Neural progenitor cell (in vitro differentiated cells): ENCODE measurements at regions not wholly inside any gene's neighbourhood (a gene's known extent, or its start where the extent isn't known, plus 50 kb on each side); places are given as distances from the start of the nearest gene placed in this dataset.

ENCODE experiments used
- DNase-seq: peaks from one replicate; pipeline ENCODE4 v3.0.0-alpha.2; 2016; ENCODE audit warnings: low spot score
- H2AFZ ChIP-seq: fragments of 200-600 bp; sonication (generic); replicated peaks from 2 replicates; pipeline ENCODE4 v1.6.1; 2016; ENCODE audit warnings: antibody characterized with exemption
- H3F3A ChIP-seq: fragments of 200-600 bp; sonication (generic); 2 replicates; pipeline ENCODE4 v1.6.1; 2016; ENCODE audit warnings: antibody characterized with exemption, low read depth
- H3K27ac ChIP-seq: fragments of 200-600 bp; sonication (generic); 2 replicates; pipeline ENCODE4 v1.5.1; 2016; ENCODE audit warnings: mild to moderate bottlenecking
- H3K27me3 ChIP-seq: fragments of 200-600 bp; sonication (generic); 2 replicates; pipeline ENCODE4 v1.6.1; 2016; ENCODE audit warnings: mild to moderate bottlenecking, moderate library complexity
- H3K36me3 ChIP-seq: fragments of 200-600 bp; sonication (generic); 2 replicates; pipeline ENCODE4 v1.5.1; 2016
- H3K4me1 ChIP-seq: fragments of 200-600 bp; sonication (generic); 2 replicates; pipeline ENCODE4 v1.6.1; 2016; ENCODE audit warnings: mixed run types
- H3K4me2 ChIP-seq: fragments of 200-600 bp; sonication (generic); 2 replicates; pipeline ENCODE4 v1.6.1; 2016
- H3K4me3 ChIP-seq: fragments of 200-600 bp; sonication (generic); 2 replicates; pipeline ENCODE4 v1.5.1; 2016
- H3K79me2 ChIP-seq: fragments of 200-600 bp; sonication (generic); 2 replicates; pipeline ENCODE4 v1.6.1; 2016; ENCODE audit warnings: low read depth
- H3K9ac ChIP-seq: fragments of 200-600 bp; sonication (generic); 2 replicates; pipeline ENCODE4 v1.6.1; 2016
- H3K9me3 ChIP-seq: fragments of 200-600 bp; sonication (generic); 2 replicates; pipeline ENCODE4 v1.5.1; 2016; ENCODE audit warnings: low read depth
- H4K20me1 ChIP-seq: fragments of 200-600 bp; sonication (generic); 2 replicates; pipeline ENCODE4 v1.6.1; 2016; ENCODE audit warnings: low read depth
- H3K27ac Mint-ChIP-seq: 3 replicates; pipeline ENCODE4 v1.8.0; 2021; ENCODE audit warnings: mixed read lengths
- H3K27me3 Mint-ChIP-seq: 2 replicates; pipeline ENCODE4 v1.8.0; 2022; ENCODE audit warnings: low read depth, mild to moderate bottlenecking, inconsistent platforms, moderate library complexity, mixed read lengths; ENCODE audit not compliant: insufficient read depth
- H3K36me3 Mint-ChIP-seq: 3 replicates; pipeline ENCODE4 v1.8.0; 2021; ENCODE audit warnings: mixed read lengths
- H3K4me1 Mint-ChIP-seq: 3 replicates; pipeline ENCODE4 v1.8.0; 2021; ENCODE audit warnings: mixed read lengths
- H3K4me3 Mint-ChIP-seq: 3 replicates; pipeline ENCODE4 v1.8.0; 2021; ENCODE audit warnings: mild to moderate bottlenecking, moderate library complexity, mixed read lengths
- H3K9me3 Mint-ChIP-seq: 3 replicates; pipeline ENCODE4 v1.8.0; 2020; ENCODE audit warnings: mixed read lengths
- CTCF ChIP-seq: fragments of 200-600 bp; sonication (generic); IDR thresholded peaks from 2 replicates; pipeline ENCODE4 v1.5.1; 2017; ENCODE audit warnings: antibody characterized with exemption, mild to moderate bottlenecking
- EZH2 ChIP-seq: fragments of 200-600 bp; sonication (generic); IDR thresholded peaks from 2 replicates; pipeline ENCODE4 v1.6.1; 2017; ENCODE audit warnings: antibody characterized with exemption, mild to moderate bottlenecking, moderate library complexity
- EZH2phosphoT487 ChIP-seq: fragments of 200-600 bp; sonication (generic); IDR thresholded peaks from 2 replicates; pipeline ENCODE4 v1.6.1; 2017; ENCODE audit warnings: antibody characterized with exemption

GRCh38 chr13:23500849-23501248 lies 67.3 kb upstream of the SACS start:
- peaks cover 9% of the 10 kb centered on the region for H3K27me3 Mint-ChIP-seq
- Histone ChIP-seq H3K27me3 (no peaks in the 10 kb centered on the region), H3K4me3 (no peak overlapping the region), H3K4me1 (peaks cover 6% of the 10 kb centered on the region), H3K79me2 (no peaks in the 10 kb centered on the region), H4K20me1 (no peaks in the 10 kb centered on the region), H3K36me3 (no peaks in the 10 kb centered on the region), H3K9me3 (no peaks in the 10 kb centered on the region), H3K27ac (no peak overlapping the region), H3F3A (no peaks in the 10 kb centered on the region), H3K4me2 (no peak overlapping the region), H2AFZ (no peak overlapping the region), H3K9ac (no peak overlapping the region)
- no peaks in the 10 kb centered on the region for H3K36me3 Mint-ChIP-seq
- no peak overlapping the region for H3K4me3 Mint-ChIP-seq
- peaks cover 12% of the 10 kb centered on the region for H3K4me1 Mint-ChIP-seq
- no peaks in the 10 kb centered on the region for H3K9me3 Mint-ChIP-seq
- DNase-seq, result no peak
- no peak overlapping the region for H3K27ac Mint-ChIP-seq
- no peak for TF ChIP-seq CTCF
- no peak for TF ChIP-seq EZH2
- no peak for TF ChIP-seq EZH2phosphoT487

GRCh38 chr13:23504180-23504579 lies 66.0 kb upstream of the TNFRSF19 start:
- Mint-ChIP-seq H3K4me1 (peaks cover 26% of the 10 kb centered on the region), H3K4me3 (no peak overlapping the region), H3K27me3 (peaks cover 9% of the 10 kb centered on the region), H3K9me3 (peaks cover 2% of the 10 kb centered on the region), H3K36me3 (no peaks in the 10 kb centered on the region), H3K27ac (no peak overlapping the region)
- no peak for DNase-seq
- Histone ChIP-seq H3K9ac (no peak overlapping the region), H3K27me3 (no peaks in the 10 kb centered on the region), H3K36me3 (no peaks in the 10 kb centered on the region), H3K27ac (no peak overlapping the region), H3K4me3 (no peak overlapping the region), H3K79me2 (no peaks in the 10 kb centered on the region), H2AFZ (no peak overlapping the region), H3K9me3 (no peaks in the 10 kb centered on the region), H3K4me2 (no peak overlapping the region), H3K4me1 (peaks cover 5% of the 10 kb centered on the region), H3F3A (no peaks in the 10 kb centered on the region), H4K20me1 (no peaks in the 10 kb centered on the region)
- TF ChIP-seq EZH2, result no peak
- TF ChIP-seq EZH2phosphoT487, result no peak
- no peak for TF ChIP-seq CTCF

- Mint-ChIP-seq H3K27me3 (peaks cover 9% of the 10 kb centered on the region), H3K9me3 (peaks cover 2% of the 10 kb centered on the region), H3K4me3 (no peak overlapping the region), H3K36me3 (no peaks in the 10 kb centered on the region), H3K4me1 (peaks cover 26% of the 10 kb centered on the region), H3K27ac (no peak overlapping the region)
- H3K4me1 ChIP-seq, result peaks cover 5% of the 10 kb centered on the region
- TF ChIP-seq EZH2phosphoT487, result no peak
- TF ChIP-seq EZH2, result no peak
- TF ChIP-seq CTCF, result no peak
- H3K79me2 ChIP-seq, result no peaks in the 10 kb centered on the region
- no peak overlapping the region for H3K4me2 ChIP-seq
- no peak overlapping the region for H3K4me3 ChIP-seq
- H4K20me1 ChIP-seq, result no peaks in the 10 kb centered on the region
- H2AFZ ChIP-seq, result no peak overlapping the region
- no peak overlapping the region for H3K27ac ChIP-seq
- no peaks in the 10 kb centered on the region for H3K27me3 ChIP-seq
- no peak for DNase-seq
- no peaks in the 10 kb centered on the region for H3F3A ChIP-seq
- no peaks in the 10 kb centered on the region for H3K36me3 ChIP-seq
- no peaks in the 10 kb centered on the region for H3K9me3 ChIP-seq
- no peak overlapping the region for H3K9ac ChIP-seq
Observed at GRCh38 chr13:23505007-23505406, 65.2 kb upstream of the TNFRSF19 start.
